ENCODE measurements at regions not wholly inside any gene's neighbourhood (a gene's known extent, or its start where the extent isn't known, plus 50 kb on each side); places are given as distances from the start of the nearest gene placed in this dataset.
A peak's percentile ranks its signal among the peaks of the same experiment; 100 is the strongest.
"Not testable (repeated sequence)": the region's sequence is repeated elsewhere in the genome, so short reads cannot be mapped to it uniquely, and the experiment has no call there.

DNA sequence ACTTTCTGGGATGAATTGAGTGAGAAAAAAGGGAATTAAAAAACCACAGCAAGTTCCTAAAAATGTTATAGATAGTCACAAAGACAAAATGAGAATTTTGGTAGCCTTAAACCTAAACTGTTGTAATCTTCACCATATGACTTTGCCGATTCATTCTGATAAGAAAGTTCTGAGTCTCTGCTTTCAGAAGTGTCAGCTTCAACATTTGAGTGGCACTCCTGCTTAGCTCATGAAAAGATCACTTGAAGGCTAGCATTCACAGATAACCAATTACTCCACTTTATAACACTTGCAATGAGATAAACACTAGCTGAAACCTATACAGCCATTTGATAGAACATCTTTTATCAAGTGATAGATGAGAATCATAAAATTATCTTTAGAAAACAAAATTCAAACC is 288.1 kb upstream of the POU1F1 start:
- no peak for DNase-seq

DNA sequence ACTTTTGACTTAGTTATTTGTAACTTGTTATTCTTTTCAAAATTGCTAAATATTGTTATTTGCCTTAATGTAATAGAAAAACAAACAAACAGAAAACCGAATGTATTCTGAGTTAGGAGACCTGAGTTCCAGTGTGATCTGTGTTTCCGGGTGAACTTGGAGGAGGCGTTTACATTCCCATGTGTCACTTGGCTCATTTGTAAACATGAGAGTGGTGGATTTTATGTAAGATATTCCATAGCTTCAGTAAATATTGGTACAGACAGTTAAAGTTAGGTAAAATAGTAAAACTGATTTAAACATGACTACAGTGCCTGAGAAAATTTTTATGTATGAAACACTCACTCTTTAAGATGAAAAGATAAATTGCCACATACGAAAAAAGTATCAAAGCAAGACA is 287.3 kb upstream of the POU1F1 start:
- DNase-seq, result no peak

DNA sequence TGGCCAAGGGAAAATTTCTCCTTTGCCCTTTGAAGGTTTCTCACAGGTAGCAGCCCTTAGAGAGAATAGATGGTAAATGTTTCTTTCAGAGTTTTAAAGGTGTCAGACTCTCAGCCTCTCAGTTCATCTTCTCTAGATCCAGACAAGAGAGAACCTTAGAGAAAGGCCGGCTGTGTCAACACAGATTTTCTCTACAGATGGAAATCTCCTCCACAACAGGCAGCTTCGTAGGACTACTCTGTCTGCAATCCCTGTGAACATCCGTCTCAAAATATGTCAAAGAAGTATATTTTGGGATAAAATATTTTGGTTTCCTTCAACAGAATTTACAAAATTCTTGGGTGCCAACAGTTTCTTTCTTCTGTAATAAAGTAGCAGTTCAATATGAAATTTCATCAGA is 282.1 kb upstream of the POU1F1 start:
- no peak for DNase-seq

DNA sequence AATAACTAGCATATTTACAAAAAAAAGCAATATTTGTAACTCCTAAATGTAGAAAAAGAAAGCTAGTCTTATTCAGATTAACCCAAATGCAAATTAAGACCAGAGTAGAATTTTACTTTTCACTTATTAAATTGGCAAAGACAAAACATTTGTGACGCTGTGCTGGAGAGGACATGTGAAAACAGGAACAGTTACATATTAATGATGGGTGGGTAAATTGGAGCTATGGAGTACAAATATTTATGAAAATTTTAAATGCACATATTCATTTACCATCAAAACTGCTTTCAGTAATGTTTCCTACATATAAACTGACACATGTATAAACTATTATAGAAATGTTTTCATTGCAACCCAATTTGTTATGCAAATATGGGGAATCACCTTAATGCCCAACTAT is 278.9 kb upstream of the POU1F1 start:
- DNase-seq, result no peak

DNA sequence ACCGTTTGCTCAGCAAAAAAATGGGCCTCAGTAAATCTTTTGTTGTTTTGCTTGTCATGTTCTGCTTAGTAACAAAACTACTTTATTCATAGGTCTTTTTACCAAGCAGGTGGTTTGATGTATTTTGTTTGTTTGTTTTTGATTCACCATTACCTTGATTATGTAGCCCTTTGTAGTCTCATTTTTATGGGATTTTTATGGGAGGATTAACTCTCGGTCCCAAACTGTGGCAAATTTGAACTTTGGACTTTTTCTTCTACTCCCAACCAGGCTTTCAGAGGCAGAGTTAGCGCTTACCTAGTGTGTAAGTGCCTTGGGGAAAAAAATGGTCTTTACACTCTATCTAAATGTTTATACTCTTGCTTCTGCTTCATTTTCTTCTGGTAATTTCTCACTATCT is 276.7 kb upstream of the POU1F1 start:
- no peak for DNase-seq

DNA sequence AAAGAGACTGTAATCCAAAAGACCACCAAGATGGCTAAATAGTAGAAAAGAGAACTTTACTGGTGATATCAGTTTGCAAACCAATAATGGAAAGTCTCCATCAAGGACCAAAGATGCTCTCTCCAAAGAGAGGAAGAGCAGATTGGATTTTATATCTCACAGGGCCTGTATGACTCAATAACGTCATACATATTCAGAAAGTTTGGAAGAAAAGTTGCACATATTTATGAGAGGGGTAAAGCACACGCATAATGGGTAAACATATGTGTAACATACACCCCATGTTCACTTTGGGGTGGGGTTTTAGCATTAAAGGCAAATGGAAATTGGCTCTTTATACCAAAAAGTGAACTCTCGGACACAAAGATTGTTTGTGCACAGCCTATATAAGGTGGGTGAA is 274.5 kb upstream of the POU1F1 start:
- DNase-seq, result no peak

DNA sequence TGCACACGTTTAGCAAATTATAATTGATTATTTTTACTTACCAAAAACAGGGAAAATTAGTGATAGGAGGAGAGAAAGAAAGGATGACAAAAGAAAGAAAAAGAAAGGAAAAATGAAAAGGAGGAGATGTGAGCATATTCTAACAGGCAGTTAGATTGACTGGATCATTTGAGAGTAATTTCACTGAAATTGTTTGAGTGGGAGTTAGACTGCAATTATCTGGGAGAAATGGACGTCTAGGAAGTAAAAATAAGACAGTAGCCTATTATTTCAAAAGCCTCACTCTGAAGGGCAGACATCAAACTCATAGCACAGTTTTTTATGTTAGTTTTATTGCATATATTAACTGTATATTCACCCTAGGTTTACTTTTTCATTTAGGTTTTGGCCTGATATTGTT is 272.8 kb upstream of the POU1F1 start:
- no peak for DNase-seq

DNA sequence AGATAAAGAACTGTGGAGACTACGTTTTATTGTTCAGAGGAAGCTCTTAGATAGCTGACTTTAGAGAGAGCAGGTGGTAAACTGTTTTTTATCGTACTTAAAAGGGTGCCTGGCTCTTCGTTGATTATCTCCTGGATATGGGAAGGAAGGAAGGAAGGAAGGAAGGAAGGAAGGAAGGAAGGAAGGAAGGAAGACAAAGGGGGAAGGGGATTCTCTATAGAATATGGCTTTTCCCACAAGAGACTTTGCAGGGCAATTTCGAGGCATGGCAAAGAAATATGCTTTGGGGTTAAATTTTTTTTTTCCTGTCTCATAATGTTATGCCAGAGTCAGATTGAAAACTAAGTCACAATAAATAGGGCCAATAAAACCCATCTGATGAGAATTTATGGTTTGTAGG is 271.9 kb upstream of the POU1F1 start:
- no peak for DNase-seq

DNA sequence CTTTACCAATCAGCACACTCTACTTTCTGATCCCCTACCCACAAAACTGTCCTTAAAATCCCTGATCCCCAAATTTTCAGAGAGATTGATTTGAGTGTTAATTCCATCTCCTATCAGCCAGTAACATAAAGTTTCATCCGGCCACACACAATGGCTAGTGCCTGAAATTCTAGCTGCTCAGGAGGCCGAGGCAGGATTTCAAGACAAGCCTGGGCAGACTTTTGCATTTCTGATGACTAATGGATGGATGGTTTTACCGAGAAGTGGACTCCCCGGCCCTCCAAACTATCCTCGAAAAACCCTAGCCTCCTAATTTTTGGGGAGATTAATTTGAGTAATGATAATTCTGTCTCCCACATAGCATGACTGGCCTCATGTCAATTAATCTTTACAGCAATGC is 269.8 kb upstream of the POU1F1 start:
- no peak for DNase-seq

DNA sequence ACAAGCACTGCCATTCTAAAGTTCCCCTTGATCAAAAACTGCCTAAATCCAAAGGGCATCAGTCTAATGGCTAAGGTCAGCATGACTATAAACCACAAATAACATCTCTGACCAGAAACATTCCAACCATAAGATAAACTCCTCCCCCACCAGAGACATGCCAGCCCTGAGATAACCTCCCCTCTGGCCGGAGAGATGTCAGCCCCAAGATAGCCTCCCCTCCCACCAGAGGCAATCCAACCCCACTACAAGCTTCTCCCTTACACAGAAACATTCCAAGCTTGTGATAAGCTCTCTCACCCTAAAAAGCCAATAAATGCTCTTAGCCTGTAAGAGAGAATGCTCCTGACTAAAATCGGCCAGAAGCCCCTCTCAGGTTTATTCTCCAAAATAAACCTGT is 267.0 kb upstream of the POU1F1 start:
- not testable (repeated sequence) for DNase-seq

DNA sequence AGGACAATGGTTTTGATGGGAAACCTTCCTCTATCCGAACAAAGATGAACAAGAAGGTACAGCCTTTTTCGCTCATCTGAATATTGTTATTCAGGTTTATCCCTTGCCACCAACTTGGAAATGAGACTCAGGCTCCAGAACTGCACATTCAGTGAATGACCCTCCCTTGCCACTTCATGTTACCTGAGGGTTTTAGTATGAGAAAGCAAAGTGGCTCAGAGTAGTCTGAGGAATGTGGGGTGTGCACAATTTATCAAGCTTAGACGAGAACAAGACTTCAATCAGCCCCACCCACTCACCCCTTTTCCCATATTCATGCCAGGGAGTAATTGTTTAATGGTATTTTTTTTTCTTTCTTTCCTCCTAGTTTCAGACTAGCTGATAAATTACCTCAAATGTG is 265.3 kb upstream of the POU1F1 start:
- DNase-seq, result no peak

DNA sequence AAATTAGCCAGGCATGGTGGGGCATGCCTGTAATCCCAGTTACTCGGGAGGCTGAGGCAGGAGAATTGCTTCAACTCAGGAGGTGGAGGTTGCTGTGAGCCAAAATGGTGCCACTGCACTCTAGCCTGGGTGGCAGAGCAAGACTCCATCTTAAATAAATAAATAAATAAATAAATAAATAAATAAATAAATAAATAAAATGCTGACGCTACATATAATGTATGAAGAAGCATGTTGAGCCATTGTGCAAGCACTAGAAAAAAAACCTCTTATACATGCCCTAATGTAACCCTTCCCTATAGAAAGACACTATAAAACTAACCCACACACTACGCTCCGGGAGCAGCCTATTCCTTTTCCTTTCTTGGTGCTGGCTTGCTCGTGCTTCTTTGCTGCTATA is 262.3 kb upstream of the POU1F1 start:
- DNase-seq, result not testable (repeated sequence)

DNA sequence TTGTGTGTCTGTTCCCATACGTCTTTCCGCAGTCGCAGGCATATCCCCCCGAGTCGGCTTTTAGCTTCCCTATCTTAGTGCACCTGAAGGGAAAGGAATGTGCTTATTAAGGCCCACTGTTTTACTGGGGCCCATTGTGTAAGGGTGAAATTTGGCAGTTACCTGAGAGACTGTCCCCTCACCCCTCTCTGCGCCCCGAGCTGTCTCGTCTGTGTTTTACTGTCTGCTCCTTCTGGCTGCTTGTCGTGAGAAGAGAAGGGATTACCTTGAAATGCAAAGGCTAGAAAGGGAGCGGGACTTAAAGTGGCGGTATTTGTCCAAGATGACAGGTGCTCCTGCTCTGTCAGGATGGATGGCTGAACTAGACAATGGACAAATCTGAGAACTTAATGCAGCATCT is 233.0 kb upstream of the POU1F1 start:
- no peak for DNase-seq

DNA sequence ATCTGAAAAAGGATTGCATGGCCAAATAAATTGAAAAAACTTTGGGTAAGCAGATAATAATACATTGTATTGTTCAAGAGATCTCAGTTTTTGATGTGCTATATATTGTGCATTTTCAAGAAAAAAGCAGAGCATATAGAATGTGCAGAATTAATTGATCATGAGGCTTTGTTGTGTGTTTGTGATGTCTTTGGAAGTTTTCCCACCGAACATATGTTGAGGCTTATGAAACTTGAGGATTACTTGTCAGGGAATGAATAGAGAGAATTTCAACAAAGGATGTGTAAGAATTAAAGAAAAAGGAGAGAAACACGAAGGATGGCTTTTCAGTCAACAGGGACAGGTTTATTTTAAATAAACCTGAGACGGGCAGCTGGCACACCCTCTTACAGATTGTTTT is 232.5 kb upstream of the POU1F1 start:
- DNase-seq, result no peak

DNA sequence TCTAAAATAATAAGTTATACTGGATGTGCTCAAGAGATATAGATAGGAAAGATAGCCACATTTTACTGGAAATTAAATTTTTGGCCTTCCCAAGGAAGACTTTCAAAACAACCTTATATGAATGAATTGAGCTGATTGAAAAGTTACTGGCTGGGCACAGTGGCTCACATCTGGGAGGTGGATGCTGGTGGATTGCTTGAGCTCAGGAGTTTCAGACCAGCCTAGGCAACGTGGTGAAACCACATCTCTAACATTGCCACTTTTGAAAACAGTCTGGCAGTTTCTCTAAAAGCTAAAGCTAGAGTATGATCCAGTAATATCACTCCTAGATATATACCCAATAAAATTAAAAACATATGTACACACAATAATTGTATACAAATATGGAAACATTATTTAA is 231.4 kb upstream of the POU1F1 start:
- DNase-seq, result no peak

DNA sequence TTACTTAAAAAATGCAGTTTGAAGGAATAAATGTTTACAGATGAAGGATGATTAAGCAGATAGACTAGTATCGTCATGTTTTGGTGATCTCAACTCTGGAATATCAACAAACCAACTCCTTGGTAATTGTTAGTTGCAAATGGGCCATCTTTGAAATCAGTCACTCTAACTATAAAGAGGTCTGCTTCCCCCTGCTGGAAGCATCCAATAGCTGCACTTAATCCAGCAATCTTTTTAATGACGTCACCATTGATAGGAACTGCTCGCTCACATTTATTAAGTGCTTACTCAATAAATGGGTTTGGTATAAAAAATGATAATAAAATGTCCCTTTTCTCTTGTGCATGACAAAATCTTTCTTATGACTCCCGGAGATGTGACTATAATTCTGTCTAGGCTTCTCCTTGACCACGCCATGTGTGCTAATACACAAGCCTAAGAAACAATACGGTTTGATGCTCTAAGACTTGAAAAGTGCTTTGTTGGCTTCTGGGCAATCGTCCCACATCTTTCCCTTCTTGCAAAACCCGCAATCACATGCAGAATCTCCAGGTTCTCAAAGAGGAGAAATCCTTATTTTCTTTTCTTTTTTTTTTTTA is 227.6 kb upstream of the POU1F1 start:
- DNase-seq, result peak; percentile 56

DNA sequence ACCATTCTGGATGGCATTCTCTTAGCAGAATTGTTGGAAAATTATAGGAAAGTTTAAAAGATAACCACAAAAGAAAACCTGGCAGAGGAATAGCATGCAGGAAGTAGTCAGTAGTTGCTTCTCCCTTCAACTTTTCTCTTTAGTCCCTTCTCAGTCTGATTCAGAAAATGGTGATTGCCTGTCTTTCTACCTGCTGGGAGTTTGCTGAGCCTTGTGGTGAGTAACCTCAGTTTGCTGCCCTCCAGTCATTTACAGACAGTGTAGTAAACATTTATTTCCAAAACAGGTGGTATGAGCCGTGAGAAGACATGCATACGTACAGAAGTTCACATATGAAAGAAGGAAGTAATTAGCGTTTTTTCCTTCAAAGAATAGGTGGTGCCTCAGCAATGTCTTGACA is 224.7 kb upstream of the POU1F1 start:
- DNase-seq, result no peak

DNA sequence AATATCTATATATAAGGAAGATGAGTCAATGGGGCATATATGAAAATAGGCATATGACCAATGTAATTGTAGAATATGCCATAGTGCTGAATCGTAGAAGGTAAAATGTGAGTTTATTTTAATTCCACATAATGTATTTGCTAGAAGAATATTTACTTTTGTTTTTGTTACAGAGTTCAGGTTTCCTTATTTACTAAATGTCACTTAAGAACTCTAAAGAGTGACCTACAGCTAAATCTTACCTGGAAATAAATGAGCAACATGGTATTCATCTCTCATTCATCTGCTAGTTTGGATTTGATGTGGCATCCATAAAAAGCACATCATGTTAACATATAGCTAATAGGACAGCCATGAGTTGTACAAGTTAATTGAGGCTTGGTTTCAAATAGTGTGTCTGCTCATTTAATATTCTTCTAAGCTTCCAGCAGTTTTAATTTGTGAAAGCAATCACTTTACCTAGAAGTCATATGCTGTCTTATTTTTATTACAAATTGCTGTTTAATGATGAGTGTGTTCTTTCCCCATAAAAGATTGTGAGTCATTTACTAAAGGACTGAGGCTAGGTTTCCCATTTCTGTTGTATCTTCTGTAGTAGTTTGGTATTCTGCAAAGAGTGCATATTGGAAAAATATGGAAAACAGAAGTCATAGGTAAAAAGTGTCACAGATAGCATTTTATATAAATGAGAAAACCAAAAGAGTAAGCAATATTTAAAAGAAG is 222.1 kb upstream of the POU1F1 start:
- no peak for DNase-seq

DNA sequence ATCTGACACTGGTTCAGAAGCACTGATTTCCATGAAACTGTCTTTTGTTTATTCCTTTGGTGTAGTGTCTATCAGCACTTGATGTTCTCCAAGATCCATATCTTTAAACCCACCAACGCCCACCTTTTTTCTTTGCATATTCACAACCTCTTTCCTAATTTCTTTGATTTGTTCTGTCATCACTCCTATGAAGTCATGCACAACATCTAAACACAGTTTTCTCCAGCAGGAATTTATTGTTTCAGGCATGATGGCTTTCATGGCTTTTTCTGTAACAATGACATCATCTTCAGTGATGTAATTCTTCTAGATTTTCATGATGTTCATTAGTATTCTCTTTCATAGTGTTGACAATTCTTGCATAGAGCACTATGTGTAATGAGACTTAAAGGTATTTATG is 219.6 kb upstream of the POU1F1 start:
- no peak for DNase-seq

DNA sequence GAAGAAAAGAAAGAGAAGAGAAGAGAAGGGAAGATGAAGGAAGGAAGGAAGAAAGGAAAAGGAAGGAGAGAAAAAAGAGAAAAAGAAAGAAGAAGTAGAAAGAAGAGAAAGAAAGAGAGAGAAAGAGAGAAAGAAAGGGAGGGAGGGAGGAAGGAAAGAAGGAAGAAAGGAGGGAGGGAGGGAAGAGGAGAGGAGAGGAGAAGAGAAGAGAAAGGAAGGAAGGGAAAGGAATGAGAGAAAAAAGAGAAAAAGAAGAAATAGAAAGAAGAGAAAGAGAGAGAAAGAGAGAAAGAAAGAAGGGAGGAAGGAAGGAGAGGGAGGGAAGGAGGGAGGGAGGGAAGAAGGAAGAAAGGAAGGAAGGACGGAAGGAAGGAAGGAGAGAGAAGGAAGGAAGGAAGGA is 217.9 kb upstream of the POU1F1 start:
- no peak for DNase-seq

DNA sequence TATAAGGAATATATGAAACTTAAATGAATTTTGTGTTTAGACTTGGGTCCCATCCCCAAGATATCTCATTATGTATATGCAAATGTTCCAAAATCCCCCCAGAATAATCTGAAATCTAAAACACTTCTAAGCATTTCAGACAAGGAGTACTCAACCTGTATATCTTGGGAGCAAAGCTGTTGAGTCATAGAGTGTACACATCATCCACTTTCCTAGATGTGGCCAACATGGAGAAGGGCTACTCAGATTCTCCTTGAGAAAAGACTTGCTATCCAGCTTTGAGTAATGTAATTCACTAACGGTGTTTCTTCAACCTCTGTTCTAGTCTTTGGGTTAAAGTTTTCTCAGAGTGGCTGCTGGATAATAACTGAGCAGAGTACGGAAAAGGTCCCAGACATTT is 215.5 kb upstream of the POU1F1 start:
- DNase-seq, result no peak

DNA sequence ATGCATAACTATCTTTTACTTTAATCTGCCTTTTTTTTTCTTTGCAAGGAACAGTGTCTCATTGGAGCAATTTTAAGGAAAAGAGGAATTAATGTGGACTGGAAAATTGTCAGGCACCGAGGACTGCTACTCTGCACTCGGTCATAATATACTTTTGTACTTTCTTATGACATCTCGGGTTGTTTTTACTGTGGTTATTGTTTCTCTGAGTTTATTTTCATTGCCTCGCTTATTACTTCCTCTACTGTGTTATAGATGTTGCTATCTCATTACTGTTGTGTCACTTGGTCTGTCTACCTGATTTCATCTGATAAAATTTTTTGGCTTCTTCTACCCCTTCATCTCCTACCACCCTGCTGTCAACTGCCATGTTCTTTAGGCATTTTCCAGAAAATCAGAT is 213.5 kb upstream of the POU1F1 start:
- DNase-seq, result no peak

DNA sequence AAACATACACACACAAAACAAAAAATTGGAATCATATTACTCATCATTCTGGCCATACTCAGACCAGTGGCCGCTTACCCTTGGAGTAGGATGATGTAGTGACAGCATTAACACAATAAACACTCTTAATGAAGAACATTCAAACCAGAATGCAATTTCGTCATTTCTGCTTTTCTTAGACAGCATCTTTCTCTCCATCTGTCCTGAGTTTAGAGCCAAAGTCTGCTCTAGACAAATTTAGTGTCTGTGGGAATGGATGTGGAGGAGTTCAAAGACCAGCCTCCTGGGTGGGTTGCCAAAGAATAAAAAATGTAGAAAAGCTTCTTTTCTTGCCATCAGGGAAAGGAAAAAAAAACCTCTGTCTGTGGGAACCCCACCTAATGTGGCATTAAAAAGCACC is 212.4 kb upstream of the POU1F1 start:
- no peak for DNase-seq

DNA sequence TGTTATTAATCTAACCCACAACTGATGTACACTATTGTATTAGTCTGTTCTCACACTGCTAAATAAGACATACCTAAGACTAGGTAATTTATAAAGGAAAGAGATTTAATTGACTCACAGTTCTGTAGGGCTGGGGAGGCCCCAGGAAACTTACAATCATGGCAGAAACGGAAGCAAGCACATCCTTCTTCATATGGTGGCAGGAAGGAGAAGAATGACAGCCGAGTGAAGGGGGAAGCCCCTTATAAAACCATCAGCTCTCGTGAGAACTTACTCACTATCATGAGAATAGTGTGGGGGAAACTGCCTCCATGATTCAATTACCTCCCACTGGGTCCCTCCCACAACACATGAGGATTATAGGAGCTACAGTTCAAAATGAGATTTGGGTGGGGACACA is 210.3 kb upstream of the POU1F1 start:
- DNase-seq, result not testable (repeated sequence)

DNA sequence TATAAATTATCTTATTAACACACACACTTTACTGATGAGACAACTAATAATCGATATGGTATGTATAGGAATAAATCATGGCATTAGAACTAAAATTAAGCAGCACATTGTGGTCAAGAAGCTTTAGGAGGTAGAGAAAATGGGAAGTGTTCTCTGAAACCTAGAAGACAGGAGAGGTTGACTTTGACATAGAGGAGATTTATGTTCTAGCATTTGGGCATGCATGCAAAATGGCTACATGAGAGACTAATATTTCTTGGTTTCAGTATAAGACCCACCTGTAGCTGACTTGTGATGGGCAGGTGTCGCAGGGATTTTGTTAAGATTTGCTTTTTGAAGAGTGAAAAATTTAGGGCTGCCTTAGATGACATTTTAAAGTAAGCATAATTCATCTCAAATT is 209.7 kb upstream of the POU1F1 start:
- DNase-seq, result no peak

All from NCI-H146 (cell line).